CD4-positive, alpha-beta T cell treated with Interleukin-6 at 100 ng/mL for 8 hours (primary cell): ENCODE measurements at regions not wholly inside any gene's neighbourhood (a gene's known extent, or its start where the extent isn't known, plus 50 kb on each side); places are given as distances from the start of the nearest gene placed in this dataset.
"Not testable (repeated sequence)": the region's sequence is repeated elsewhere in the genome, so short reads cannot be mapped to it uniquely, and the experiment has no call there.

Experiments
- DNase-seq: peaks from one replicate; pipeline ENCODE4 v3.0.0-alpha.2; 2020; ENCODE audit warnings: mixed read lengths, low spot score

- DNase-seq: no peak
These were observed 82.8 kb upstream of the RASSF8 start for GRCh38 chr12:25875661-25876060.

GRCh38 chr12:25876383-25877045 lies 82.0 kb upstream of the RASSF8 start:
- no peak for DNase-seq

- DNase-seq: no peak
These were observed 81.0 kb upstream of the RASSF8 start for GRCh38 chr12:25877446-25877845.

GRCh38 chr12:25882266-25882665 lies 76.2 kb upstream of the RASSF8 start:
- no peak for DNase-seq

- no peak for DNase-seq
These were observed 75.2 kb upstream of the RASSF8 start for GRCh38 chr12:25883026-25883916.

- DNase-seq: no peak
These were observed 74.2 kb upstream of the RASSF8 start for GRCh38 chr12:25884024-25884919.

GRCh38 chr12:25884920-25885234 lies 73.6 kb upstream of the RASSF8 start:
- DNase-seq: no peak

- DNase-seq: no peak
These were observed 72.1 kb upstream of the RASSF8 start for GRCh38 chr12:25886396-25886795.

- DNase-seq: no peak
These were observed 71.1 kb upstream of the RASSF8 start for GRCh38 chr12:25887367-25887766.

GRCh38 chr12:25889185-25889584 lies 69.3 kb upstream of the RASSF8 start:
- no peak for DNase-seq

- not testable (repeated sequence) for DNase-seq
These were observed 67.4 kb upstream of the RASSF8 start for GRCh38 chr12:25891095-25891494.

- no peak for DNase-seq
These were observed 63.7 kb upstream of the RASSF8 start for GRCh38 chr12:25894759-25895158.

- DNase-seq: no peak
These were observed 61.5 kb upstream of the RASSF8 start for GRCh38 chr12:25896981-25897380.

GRCh38 chr12:25903603-25904245 lies 54.8 kb upstream of the RASSF8 start:
- DNase-seq: no peak

- no peak for DNase-seq
These were observed 54.0 kb upstream of the RASSF8 start for GRCh38 chr12:25904442-25904841.

GRCh38 chr12:25906651-25907340 lies 51.7 kb upstream of the RASSF8 start:
- DNase-seq: no peak
